ENCODE measurements at regions not wholly inside any gene's neighbourhood (a gene's known extent, or its start where the extent isn't known, plus 50 kb on each side); places are given as distances from the start of the nearest gene placed in this dataset.

DNA sequence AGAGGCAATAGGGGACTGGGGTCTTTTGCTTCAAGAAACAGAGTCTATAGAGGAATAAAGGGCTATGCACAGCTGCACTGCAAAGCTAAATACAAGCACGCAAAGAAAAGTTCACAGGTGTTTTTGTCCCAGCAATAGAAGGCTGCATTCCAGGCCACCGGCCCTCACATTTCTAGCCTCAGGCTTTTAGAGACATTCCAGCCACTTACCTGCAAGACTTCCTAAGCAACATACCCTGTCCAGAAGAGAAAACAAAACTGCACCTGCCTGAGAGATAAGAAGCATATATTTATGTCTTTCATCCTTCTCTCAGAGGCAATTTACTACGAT lies 220.5 kb downstream of the OPA1 start:
- no peak overlapping the region for H3K27ac ChIP-seq (ENCODE audit: low read depth in 1 of 2, low read length in 2 of 2)
- no peak overlapping the region for H3K9ac ChIP-seq (ENCODE audit: low read depth in 1 of 2, low read length in 2 of 2)
- no peaks in the 10 kb centered on the region for H3K9me3 ChIP-seq (ENCODE audit: control insufficient read depth in 4 of 4, low read length in 3 of 4)
- TF ChIP-seq EGR1 (IDR thresholded peaks at IDR 0.05; ENCODE audit: low read depth in 2 of 2) (no peak), SP1 (IDR thresholded peaks at IDR 0.05) (no peak), TAF1 (conservative IDR thresholded peaks at IDR 0.05) (no peak), HNF4A (conservative IDR thresholded peaks at IDR 0.05) (no peak)
- H3K27me3 ChIP-seq (ENCODE audit: control insufficient read depth in 4 of 4, insufficient read depth in 4 of 4, low read length in 3 of 4), result no peaks in the 10 kb centered on the region
- no peak overlapping the region for H3K4me3 ChIP-seq (ENCODE audit: low read depth in 1 of 3, low read length in 3 of 3)
- WGBS, result 84% methylated on average over 3 of the region's 3 CpGs
- DNase-seq (ENCODE audit: low spot score), result no peak
- no peaks in the 10 kb centered on the region for H3K36me3 ChIP-seq (ENCODE audit: control insufficient read depth in 4 of 4, insufficient read depth in 3 of 4, low read depth in 1 of 4, low read length in 3 of 4)
- H3K4me1 ChIP-seq (ENCODE audit: control insufficient read depth in 4 of 4, insufficient read depth in 4 of 4, low read length in 3 of 4), result peaks cover 0 to 4% (median 0%) of the 10 kb centered on the region in 4 donors

- Histone ChIP-seq H3K27me3 (ENCODE audit: control insufficient read depth in 4 of 4, insufficient read depth in 4 of 4, low read length in 3 of 4) (no peaks in the 10 kb centered on the region), H3K9me3 (ENCODE audit: control insufficient read depth in 4 of 4, low read length in 3 of 4) (no peaks in the 10 kb centered on the region), H3K27ac (ENCODE audit: low read depth in 1 of 2, low read length in 2 of 2) (no peak overlapping the region), H3K4me3 (ENCODE audit: low read depth in 1 of 3, low read length in 3 of 3) (no peak overlapping the region), H3K9ac (ENCODE audit: low read depth in 1 of 2, low read length in 2 of 2) (no peak overlapping the region), H3K4me1 (ENCODE audit: control insufficient read depth in 4 of 4, insufficient read depth in 4 of 4, low read length in 3 of 4) (peaks cover 0 to 4% (median 0%) of the 10 kb centered on the region in 4 donors), H3K36me3 (ENCODE audit: control insufficient read depth in 4 of 4, insufficient read depth in 3 of 4, low read depth in 1 of 4, low read length in 3 of 4) (no peaks in the 10 kb centered on the region)
- no peak for DNase-seq (ENCODE audit: low spot score)
- TF ChIP-seq HNF4G (IDR thresholded peaks at IDR 0.05) (no peak), CTCF (IDR thresholded peaks at IDR 0.05; ENCODE audit: low read depth, low read length, missing input control) (no peak), MAX (IDR thresholded peaks at IDR 0.05) (no peak), HNF4A (conservative IDR thresholded peaks at IDR 0.05) (no peak), REST (IDR thresholded peaks at IDR 0.05) (no peak), SP1 (IDR thresholded peaks at IDR 0.05) (no peak), TAF1 (conservative IDR thresholded peaks at IDR 0.05) (no peak), JUND (IDR thresholded peaks at IDR 0.05) (no peak), GABPA (IDR thresholded peaks at IDR 0.05 in 1 of 2, conservative IDR thresholded peaks at IDR 0.05 in 1 of 2) (no peak), YY1 (IDR thresholded peaks at IDR 0.05) (no peak), RXRA (IDR thresholded peaks at IDR 0.05) (no peak), EGR1 (IDR thresholded peaks at IDR 0.05; ENCODE audit: low read depth in 2 of 2) (no peak), FOXA1 (IDR thresholded peaks at IDR 0.05) (no peak), NR2F2 (IDR thresholded peaks at IDR 0.05) (no peak), FOXA2 (IDR thresholded peaks at IDR 0.05) (no peak), RAD21 (IDR thresholded peaks at IDR 0.05) (no peak)
- TF ChIP-seq, protein P1, sequence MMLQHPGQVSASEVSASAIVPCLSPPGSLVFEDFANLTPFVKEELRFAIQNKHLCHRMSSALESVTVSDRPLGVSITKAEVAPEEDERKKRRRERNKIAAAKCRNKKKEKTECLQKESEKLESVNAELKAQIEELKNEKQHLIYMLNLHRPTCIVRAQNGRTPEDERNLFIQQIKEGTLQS (IDR thresholded peaks at IDR 0.05), result no peak
- TF ChIP-seq, protein P2, sequence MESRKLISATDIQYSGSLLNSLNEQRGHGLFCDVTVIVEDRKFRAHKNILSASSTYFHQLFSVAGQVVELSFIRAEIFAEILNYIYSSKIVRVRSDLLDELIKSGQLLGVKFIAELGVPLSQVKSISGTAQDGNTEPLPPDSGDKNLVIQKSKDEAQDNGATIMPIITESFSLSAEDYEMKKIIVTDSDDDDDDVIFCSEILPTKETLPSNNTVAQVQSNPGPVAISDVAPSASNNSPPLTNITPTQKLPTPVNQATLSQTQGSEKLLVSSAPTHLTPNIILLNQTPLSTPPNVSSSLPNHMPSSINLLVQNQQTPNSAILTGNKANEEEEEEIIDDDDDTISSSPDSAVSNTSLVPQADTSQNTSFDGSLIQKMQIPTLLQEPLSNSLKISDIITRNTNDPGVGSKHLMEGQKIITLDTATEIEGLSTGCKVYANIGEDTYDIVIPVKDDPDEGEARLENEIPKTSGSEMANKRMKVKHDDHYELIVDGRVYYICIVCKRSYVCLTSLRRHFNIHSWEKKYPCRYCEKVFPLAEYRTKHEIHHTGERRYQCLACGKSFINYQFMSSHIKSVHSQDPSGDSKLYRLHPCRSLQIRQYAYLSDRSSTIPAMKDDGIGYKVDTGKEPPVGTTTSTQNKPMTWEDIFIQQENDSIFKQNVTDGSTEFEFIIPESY (IDR thresholded peaks at IDR 0.05), result no peak
- 90% methylated on average over 11 of the region's 11 CpGs for WGBS
Observed at GRCh38 chr3:193814166-193814892, 221.3 kb downstream of the OPA1 start.

All from liver (tissue), 8 donors.